ENCODE measurements at regions not wholly inside any gene's neighbourhood (a gene's known extent, or its start where the extent isn't known, plus 50 kb on each side); places are given as distances from the start of the nearest gene placed in this dataset.

DNA sequence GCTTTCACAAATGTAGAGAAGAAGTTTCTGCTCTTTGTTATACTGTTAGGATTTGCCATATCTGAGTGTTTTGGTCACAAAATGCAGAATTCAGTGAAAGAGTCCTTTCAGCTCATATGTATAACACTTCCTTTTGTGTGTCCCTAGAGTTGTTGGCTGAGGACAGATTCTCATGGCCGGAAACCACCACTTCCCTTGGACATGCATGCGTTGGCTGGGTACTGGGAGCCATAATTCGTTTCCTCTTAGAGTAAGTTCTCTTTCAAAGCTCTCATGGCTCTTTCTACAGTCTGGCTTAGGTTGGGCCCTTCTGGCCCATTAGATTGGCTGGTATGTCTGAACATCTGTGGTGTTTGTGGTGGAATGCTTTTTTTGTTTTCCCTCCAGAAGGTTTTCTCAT lies 298.5 kb downstream of the DIPK2A start:
- TF ChIP-seq, protein P1, sequence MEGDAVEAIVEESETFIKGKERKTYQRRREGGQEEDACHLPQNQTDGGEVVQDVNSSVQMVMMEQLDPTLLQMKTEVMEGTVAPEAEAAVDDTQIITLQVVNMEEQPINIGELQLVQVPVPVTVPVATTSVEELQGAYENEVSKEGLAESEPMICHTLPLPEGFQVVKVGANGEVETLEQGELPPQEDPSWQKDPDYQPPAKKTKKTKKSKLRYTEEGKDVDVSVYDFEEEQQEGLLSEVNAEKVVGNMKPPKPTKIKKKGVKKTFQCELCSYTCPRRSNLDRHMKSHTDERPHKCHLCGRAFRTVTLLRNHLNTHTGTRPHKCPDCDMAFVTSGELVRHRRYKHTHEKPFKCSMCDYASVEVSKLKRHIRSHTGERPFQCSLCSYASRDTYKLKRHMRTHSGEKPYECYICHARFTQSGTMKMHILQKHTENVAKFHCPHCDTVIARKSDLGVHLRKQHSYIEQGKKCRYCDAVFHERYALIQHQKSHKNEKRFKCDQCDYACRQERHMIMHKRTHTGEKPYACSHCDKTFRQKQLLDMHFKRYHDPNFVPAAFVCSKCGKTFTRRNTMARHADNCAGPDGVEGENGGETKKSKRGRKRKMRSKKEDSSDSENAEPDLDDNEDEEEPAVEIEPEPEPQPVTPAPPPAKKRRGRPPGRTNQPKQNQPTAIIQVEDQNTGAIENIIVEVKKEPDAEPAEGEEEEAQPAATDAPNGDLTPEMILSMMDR (conservative IDR thresholded peaks at IDR 0.05; ENCODE audit: low read depth, low read length): no peak
- TF ChIP-seq EZH2 (IDR thresholded peaks at IDR 0.05; ENCODE audit: borderline replicate concordance, low read depth, low read length, poor library complexity, severe bottlenecking): no peak

Data from A673 (cell line).